NCI-H1694 (cell line): ENCODE measurements at regions not wholly inside any gene's neighbourhood (a gene's known extent, or its start where the extent isn't known, plus 50 kb on each side); places are given as distances from the start of the nearest gene placed in this dataset.
"Not testable (repeated sequence)": the region's sequence is repeated elsewhere in the genome, so short reads cannot be mapped to it uniquely, and the experiment has no call there.

Source experiments
- DNase-seq: peaks from one replicate; lab custom pipeline; 2025; lab: John Stamatoyannopoulos, UW

DNA sequence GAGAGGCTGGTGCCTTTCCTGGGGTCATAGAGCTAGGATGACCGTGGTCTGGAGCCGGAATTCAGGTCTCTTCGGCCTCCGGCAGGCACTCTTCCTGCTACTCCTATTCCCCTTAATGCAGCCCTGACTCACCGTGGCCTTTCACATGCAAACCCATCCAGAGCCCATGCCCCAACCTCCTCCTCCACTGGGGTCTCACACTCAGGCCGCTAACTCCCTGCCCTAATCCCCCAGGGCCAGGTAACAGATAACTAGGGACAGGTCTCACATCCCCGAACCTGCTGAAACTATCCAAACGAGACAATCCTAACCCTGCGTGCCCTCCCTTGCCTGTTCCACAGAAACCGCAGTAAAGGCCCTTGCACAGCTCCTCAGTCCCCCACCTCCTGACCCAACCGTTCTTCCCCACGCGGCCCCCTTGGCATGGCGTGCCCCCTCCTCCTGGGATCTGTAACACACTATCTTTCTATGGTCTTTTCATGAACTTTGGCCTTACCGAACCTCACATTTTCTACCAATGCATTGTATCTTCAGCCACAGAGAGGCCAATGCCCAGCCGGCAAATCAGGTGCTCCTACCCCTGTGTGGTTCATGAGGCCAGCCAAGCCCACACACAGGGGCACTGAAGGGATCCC is 245.4 kb upstream of the EXOC2 start:
- no peak for DNase-seq

DNA sequence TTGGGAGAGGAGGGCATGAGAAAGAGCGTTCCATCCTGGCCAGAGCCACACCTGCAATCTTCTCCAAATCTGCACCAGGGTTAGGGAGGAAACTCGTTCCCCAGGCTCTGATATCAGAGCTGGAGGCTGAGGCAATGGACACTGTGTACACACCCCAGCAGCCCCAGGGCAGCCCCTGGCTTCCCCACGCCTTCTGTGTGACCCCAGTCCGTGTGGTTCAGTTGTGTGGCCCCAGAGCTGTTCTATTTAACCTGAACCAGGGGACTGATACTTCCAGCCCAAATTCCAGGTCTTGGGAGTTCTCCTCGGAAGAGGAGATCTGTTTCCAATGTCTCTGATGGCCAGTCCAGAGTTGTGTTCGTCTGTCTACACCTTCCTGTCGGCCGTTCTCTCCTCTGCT is 242.6 kb upstream of the EXOC2 start:
- DNase-seq = no peak

DNA sequence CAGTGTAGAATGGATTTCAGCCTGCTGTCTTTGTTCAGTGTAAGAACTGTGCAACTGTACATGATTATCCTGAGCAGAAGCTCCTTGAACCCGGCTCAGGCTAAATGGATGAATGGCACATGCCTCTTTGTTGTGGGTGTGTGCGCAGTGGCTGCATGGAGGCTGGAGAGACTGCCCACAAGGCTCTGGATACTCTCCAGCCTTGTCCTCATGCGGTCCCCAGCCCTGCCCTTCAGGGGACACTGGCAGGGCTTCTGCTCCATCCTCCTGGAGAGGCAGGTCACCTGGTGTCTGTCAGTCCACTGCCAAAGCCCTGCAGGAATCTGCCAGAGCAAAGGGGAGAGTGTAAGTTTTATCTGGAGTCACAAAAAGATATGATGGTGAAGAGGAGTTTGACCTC is 241.7 kb upstream of the EXOC2 start:
- DNase-seq = no peak

DNA sequence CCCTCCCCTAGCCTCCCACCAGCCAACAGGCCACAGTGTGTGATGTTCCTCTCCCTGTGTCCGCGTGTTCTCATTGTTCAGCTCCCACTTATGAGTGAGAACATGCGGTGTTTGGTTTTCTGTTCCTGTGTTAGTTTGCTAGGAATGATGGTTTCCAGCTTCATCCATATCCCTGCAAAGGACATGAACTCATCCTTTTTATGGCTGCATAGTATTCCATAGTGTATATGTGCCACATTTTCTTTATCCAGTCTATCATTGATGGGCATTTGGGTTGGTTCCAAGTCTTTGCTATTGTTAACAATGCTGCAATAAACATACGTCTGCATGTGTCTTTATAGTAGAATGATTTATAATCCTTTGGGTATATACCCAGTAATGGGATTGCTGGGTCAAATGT is 239.0 kb upstream of the EXOC2 start:
- DNase-seq = not testable (repeated sequence)

DNA sequence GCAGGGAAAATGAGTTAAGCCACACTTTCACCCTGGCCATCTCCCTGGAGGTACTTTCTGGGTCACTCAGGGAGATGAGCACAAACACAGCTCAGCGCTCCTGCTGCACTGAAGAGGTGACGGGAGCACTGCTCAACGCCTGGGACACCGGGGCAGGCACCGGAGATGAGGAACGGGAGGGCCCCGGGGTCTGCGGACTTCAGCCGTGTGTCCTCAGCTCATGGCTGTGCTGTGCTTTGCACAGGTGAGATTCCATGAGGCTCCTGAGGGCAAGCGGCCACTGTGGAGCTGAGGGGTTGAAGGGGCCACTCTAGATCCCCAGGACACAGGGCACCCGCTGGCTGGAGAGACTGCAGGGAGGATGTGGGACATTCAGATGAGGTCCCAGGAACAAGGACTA is 234.2 kb upstream of the EXOC2 start:
- no peak for DNase-seq

DNA sequence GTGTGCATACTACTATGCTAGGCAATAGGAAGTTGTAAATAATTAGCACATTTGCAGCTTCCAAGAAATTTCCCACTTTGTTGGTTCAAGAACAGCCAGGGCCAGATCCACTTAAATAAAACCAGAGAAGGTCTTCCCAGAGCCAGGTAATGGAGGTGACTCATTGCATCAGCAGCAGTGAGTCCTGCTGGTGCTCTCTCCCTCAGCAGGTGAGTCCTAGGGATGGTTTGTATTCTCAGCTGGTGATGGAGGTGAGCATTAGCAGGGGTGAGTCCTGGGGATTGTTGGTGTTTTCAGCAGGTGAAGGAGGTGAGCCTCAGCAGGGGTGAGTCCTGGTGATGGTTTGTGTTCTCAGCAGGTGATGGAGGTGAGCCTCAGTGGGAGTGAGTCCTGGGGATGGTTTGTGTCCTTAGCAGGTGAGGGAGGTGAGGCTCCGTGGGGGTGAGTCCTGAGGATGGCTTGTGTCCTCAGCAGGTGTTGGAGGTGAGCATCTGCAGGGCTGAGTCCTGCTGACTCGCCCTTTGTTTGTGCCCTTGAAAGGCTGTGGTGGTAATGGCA is 232.8 kb upstream of the EXOC2 start:
- DNase-seq = no peak

DNA sequence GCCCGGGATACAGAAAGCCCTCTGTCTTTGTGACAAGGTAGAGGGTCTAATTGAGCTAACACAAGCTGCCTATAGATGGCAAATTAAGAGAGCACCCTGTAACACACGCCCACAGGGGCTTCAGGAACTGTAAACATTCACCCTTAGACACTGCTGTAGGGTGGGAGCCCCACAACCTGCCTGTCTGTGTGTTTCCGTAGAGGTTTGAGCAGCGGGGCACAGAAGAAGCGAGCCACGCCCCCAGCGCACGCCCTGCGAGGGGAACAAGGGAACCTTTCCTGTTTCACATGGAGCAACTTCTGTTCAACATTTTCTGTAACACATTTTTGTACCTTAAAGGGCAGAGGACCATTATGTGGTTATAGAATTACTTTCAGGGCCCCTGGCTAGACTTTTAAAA is 231.7 kb upstream of the EXOC2 start:
- DNase-seq = no peak

DNA sequence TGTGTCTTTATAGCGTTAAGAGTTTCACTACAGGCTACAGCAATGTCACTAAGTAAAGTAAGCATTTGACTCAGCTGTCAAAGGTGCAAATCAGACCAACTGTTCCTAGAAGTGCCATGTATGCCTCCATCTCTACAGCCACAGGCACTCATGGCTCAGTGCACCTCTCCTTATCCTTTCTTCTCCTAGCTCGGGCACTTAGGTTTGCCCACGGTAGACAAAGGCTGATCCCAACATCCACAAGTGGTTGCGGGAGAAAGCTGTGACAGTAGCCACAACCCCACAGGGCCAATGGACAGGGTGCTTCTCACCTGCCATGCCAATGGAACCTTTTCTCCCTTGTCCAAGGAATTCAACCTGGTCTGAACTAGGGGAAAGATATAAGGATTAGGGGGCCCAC is 228.5 kb upstream of the EXOC2 start:
- DNase-seq = no peak

DNA sequence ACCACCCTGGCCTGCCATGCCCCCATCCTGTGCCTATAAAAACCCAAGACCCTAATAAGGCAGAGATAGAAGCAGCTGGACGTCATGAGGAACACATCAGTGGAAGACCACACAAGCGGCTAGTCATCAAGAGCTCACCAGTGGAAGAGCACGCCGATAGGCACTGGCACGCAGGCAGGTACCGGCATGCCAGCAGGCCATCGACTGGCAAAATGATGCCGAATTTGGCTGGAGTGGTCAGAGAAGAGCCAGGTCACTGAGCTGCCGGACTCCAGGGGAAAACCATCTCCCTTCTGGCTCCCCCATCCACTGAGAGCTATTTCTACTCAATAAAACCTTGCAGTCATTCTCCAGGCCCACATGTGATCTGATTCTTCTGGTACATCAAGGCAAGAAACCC is 227.6 kb upstream of the EXOC2 start:
- DNase-seq = no peak

DNA sequence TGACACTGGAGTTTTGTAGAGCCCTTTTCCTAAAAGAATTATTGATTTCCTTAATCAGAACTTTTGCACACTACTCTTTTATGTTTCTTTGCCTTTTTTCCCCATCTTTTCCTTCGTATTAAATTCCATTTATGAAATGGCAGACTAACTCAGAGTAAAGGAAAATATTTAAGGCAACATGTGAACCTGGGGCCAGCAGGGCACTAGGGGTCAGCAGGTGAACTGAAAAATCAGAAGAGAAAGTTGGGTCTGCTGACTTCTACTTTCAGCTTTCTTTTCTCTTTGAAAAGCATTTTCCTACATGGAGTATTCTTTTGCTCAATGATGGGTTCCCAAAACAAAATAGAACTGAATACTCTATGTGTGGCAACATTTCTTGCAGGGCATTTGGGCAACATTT is 226.6 kb upstream of the EXOC2 start:
- DNase-seq = no peak

DNA sequence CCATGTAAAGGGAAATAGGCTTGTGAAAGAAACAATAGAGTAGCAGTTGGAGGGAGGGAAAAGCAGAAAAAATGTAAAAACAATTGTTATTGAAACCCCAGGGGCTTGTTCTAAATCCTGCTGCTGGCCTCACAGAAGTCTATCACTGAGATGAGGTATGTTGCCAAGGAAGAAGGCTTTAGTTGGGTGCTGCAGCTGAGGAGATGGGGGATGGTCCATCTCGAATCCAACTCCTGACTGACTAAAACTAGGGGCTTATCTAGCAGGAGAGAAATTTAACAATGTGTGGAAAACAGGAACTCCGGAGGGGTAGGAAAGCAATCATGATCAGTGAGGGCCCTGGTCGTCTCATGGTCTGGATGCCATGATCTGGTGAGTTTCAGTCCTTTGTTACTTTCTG is 225.0 kb upstream of the EXOC2 start:
- no peak for DNase-seq

DNA sequence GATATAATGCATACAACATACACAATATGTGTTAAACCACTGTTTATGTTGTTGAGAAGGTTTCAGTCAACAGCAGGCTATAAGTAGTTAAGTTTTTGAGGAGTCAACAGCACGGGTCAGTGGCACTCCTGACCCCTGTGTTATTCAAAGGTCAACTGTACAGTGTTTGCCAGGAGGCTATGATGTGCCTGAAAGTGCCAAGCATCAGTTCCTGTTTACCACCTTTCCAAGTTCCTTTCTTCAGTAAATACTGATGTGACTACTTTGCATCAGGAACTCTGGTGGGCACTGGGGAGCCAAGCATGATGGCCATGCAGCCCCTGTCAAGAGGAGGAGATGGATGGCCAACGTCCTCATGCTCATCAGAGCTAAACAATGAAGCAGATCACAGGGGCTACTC is 224.4 kb upstream of the EXOC2 start:
- no peak for DNase-seq

DNA sequence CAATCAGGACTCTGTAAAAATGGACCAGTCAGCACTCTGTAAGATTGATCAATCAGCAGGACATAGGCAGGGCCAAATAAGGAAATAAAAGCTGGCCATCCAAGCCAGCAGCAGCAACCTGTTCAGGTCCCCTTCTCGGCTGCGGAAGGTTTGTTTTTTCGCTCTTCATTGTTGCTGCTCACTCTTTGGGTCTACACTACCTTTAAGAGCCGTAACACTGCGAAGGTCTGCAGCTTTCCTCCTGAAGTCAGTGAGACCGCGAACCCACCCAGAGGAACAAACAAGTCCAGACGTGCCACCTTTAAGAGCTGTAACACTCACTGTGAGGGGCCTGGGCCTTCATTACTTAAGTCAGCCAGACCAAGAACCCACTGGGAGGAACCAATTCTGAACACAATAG is 223.2 kb upstream of the EXOC2 start:
- DNase-seq = no peak

DNA sequence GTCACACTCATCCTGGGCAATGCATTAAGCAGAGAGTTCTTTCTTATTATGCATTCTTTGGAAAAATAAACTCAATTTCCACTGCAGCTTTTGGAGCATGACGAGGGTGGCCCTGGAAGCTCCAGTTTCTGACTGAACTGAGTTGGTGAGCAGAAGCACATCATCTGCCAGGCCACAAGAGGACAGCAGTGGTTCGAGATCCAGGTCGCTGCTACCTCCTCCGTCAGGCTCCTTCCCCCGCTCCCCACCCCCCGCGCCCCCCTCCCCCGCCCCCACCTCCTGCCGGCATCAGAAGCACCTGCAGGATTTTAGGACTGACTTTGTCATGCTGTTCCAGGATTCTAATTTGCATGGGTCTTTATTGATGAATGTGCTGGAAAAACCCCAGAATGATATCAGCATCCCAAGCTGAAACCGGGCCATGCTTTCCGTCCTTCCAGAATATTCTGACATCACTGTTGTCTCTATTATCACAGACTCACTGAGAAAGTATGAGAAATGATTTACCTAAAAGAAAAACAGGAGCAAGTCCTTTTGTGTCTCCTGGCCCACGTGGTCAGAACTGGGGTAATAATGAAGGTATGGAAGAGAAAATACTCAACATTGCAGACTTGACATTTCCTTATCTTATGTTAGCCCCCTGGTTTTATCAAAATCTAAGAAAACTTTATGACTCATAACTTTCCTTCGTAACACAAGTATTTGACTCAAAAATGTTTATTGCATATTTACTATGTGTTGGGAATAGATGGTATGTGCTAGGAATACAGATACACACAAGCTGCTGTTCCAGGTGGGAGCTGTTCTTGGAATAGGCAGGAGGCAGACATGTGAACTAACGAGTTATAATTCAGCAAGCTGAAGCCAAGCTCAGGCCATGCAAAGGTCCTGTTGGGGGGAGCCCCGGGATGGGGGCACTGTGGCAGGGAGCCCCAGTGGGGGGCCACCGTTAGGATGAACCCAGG is 220.2 kb upstream of the EXOC2 start:
- DNase-seq = no peak

DNA sequence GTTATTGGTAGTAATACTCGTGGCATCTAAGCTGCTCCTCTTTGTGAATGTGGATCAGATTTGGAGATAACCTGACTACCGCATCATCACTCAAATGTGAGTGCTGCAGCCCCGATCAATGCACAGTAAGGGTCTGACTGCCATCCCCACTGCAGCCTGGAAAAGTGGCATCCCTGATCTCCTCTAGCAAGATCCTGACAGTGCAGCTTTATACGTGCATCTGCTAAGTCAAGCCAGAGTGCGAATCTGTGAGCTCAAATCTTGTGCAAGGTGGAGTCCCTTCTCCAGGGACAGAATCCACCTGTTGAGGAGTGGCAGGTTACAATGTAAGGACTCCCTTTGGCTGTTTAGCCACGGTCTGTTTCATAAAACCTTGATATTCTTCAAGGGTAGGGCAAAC is 215.0 kb upstream of the EXOC2 start:
- DNase-seq = no peak

DNA sequence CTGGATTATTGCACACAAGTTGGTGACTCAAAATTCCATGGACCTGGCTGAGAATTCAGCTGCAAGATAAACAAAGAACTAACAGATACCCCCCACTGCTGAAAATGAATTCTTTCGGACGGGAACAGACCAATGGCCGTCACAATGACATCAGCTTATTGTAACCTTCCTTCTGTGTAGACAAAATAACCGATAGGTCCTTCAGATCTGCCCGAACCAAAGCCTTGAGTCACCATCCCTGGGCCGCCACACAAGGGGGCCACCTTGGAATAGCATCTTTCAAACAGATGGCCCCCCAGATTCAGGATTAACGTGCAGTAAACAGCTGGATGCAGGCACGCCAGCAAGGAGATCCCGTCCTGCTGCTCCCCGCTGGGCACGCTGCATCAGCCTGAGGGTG is 214.0 kb upstream of the EXOC2 start:
- DNase-seq = no peak

DNA sequence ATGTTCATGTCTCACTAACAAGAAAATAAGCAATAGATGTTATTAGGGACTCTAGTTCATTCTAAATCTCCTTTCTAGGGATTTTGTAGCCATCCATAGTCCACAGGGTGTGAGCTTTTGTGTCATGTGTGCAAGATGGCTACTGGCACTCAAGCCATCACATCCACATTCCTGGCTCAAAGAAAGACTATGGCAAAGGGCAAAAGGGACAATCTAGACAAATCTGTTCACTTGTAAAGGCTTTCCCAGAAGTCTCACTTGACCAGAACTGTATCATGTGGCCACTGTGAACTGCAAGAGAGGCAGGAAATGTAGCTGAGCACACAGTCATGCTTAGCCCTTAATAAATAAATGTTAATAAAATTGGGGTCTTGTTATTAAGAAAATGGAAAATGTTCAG is 212.6 kb upstream of the EXOC2 start:
- DNase-seq = no peak

DNA sequence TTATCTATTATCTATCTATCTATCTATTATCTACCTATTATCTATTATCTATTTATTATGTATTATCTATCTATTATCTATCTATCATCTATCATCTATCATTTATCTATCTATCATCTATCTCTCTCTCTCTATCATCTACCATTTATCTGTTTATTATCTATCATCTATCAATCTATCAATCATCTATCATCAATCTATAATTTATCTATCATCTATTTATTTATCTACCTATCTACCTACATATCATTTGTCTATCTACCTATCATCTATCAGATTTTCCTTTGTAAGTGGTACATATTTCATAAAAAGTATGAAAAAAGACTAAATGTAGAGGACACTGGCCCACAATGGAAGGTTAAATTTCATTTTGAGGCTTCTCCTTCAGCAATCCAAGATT is 212.1 kb upstream of the EXOC2 start:
- DNase-seq = no peak

DNA sequence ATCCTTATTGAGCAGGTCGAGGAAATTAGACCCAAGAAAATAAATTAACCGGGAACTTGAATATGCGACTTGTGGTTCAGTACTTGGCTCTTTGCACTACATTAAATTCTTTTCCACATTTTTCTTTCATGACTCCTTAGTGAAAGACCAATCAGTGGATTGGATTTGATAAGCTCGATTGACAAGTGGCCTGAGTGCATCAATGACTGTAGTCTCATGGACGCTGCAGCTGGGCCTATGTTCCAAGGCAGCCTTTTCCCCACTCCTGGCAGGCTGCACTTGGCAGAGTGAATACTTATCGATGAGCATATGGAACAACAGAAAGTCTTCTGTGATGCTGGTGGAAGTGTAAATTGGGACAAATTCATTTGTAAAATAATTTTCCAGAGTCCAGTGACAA is 210.8 kb upstream of the EXOC2 start:
- DNase-seq = no peak

DNA sequence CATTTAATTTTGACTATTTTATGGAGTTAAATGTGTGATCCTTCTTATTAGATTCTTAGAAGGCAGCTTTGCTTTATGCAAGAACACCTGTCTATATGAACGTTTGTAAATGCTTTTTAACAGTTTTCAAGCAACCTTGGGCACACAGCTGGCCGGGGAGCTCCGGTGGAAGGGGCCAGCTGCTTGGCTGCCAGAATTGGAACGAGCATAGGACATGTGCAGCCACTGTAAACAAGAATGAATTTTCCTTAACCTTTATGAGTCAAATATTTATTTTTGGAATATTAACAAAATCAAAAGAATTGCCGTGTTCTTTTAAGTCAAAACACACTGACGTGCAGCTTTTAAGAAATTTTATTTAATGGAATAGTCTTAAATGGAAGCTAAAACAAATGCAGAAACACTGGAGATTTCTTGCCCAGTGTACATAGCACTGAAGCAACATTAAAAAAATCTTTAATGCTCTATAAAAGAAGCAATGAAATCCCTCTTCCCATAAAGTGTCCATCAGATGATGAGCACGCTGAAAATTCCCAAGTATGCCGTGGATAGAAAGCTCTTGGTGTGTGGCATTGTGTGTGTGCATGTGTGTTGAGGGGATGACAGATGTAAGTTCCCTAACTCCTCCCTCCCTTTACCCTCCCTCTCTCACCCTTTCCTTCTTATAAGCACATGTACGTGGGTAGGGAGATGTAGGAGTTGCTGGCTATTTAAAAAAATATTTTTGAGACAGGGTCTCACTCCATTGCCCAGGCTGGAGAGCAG is 208.9 kb upstream of the EXOC2 start:
- no peak for DNase-seq

DNA sequence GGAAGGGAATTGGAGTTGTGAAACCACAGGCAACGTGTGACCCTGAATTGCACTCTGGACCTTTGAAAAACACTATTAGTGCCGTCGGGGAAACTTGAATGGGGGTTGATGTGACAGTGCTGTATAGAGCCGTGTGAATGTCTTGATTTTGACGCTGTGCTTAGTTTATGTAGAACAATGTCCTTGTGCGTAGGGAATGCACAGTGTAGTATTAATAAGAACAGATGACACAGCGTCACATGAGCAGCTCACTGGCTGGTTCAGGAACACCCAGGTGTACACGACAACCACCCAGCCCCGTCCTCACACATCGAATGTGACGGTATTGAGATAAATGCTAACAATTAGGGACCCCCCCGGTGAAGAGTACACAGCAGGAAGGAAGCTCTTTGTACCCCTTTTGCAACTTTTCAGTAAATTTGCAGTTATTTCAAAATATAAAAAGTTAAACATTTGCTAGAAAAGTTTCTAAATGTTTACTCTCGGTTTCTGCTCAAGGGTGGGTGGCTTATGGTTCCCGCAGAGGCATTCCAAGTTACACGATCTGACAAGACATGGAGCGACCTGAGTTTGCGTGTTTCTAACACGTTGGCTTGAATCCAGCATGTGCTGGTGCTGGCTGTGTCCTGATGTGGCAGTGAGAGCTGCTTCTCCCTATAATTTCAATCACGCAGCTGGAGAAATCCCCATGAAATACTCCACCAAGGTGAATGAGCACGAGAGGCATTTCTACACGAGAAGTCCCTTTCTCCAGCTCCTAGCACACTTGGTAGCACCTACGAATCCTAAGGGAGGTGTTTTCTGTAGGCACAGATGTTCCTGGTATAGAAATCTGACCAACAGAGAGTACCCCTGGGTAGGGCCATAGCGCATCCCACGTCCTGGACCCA is 208.0 kb upstream of the EXOC2 start:
- no peak for DNase-seq
